EH (cell line): ENCODE measurements at regions not wholly inside any gene's neighbourhood (a gene's known extent, or its start where the extent isn't known, plus 50 kb on each side); places are given as distances from the start of the nearest gene placed in this dataset.
A peak's percentile ranks its signal among the peaks of the same experiment; 100 is the strongest.

Experiments
- DNase-seq: peaks from one replicate; pipeline ENCODE4 v3.0.0-alpha.2; 2015; ENCODE audit warnings: low read depth

- no peak for DNase-seq
Measured at GRCh38 chr12:84685379-84685778, 227.2 kb downstream of the SLC6A15 start.

GRCh38 chr12:84676787-84677186, 235.8 kb downstream of the SLC6A15 start:
- DNase-seq: no peak

- peak; percentile 73 for DNase-seq
Measured at GRCh38 chr12:84661786-84662185, 250.8 kb downstream of the SLC6A15 start.

- no peak for DNase-seq
Measured at GRCh38 chr12:84660139-84660538, 252.5 kb downstream of the SLC6A15 start.

- no peak for DNase-seq
Measured at GRCh38 chr12:84658877-84659276, 253.7 kb downstream of the SLC6A15 start.

- no peak for DNase-seq
Measured at GRCh38 chr12:84656705-84657104, 255.9 kb downstream of the SLC6A15 start.

- DNase-seq: no peak
Measured at GRCh38 chr12:84653482-84653881, 259.1 kb downstream of the SLC6A15 start.

- no peak for DNase-seq
Measured at GRCh38 chr12:84648425-84648824, 264.2 kb downstream of the SLC6A15 start.

GRCh38 chr12:84644908-84645307, 267.7 kb downstream of the SLC6A15 start:
- no peak for DNase-seq

GRCh38 chr12:84643993-84644392, 268.6 kb downstream of the SLC6A15 start:
- no peak for DNase-seq

GRCh38 chr12:84641940-84642545, 270.6 kb downstream of the SLC6A15 start:
- no peak for DNase-seq

- DNase-seq: peak; percentile 51
Measured at GRCh38 chr12:84638811-84639368, 273.7 kb downstream of the SLC6A15 start.

GRCh38 chr12:84637926-84638325, 274.7 kb downstream of the SLC6A15 start:
- DNase-seq: peak; percentile 81

- peak; percentile 78 for DNase-seq
Measured at GRCh38 chr12:84636801-84637290, 275.8 kb downstream of the SLC6A15 start.

- no peak for DNase-seq
Measured at GRCh38 chr12:84634526-84634925, 278.1 kb downstream of the SLC6A15 start.

GRCh38 chr12:84632556-84632955, 280.0 kb downstream of the SLC6A15 start:
- DNase-seq: peak; percentile 82

- no peak for DNase-seq
Measured at GRCh38 chr12:84631020-84631419, 281.6 kb downstream of the SLC6A15 start.

GRCh38 chr12:84627593-84627992, 285.0 kb downstream of the SLC6A15 start:
- DNase-seq: no peak

GRCh38 chr12:84624601-84625000, 288.0 kb downstream of the SLC6A15 start:
- no peak for DNase-seq

- DNase-seq: no peak
Measured at GRCh38 chr12:84619053-84619571, 293.5 kb downstream of the SLC6A15 start.

- no peak for DNase-seq
Measured at GRCh38 chr12:84607170-84607819, 305.3 kb downstream of the SLC6A15 start.

- no peak for DNase-seq
Measured at GRCh38 chr12:84605983-84606382, 306.6 kb downstream of the SLC6A15 start.

- no peak for DNase-seq
Measured at GRCh38 chr12:84604551-84604950, 308.0 kb downstream of the SLC6A15 start.
